ENCODE measurements at regions not wholly inside any gene's neighbourhood (a gene's known extent, or its start where the extent isn't known, plus 50 kb on each side); places are given as distances from the start of the nearest gene placed in this dataset.

DNA sequence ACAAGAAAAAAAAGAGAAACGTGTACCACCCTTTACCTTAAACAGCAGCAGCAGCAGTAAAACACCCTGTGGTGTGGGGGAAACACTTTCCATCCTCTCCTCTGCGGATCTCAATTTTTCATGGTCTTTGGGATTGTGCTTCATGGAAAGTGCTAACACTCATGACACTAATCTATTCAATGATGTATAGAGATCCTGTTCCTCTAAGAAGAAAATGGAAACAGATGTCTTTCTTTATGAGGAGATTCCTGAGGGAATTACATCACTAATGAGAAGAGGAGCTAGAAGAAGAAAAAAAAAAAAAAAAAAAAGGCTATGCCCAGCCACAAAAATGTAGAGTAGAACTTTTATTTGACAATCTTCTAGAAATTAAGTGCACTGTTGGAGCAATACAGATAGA lies 62.9 kb upstream of the NDST3 start:
- Histone ChIP-seq H3K4me3 (replicated peaks; ENCODE audit: insufficient read depth, low read length) (no peak overlapping the region), H3K27me3 (ENCODE audit: insufficient read depth, poor library complexity, severe bottlenecking) (no peaks in the 10 kb centered on the region), H3K27ac (replicated peaks) (no peak overlapping the region)
- TF ChIP-seq, protein P1, sequence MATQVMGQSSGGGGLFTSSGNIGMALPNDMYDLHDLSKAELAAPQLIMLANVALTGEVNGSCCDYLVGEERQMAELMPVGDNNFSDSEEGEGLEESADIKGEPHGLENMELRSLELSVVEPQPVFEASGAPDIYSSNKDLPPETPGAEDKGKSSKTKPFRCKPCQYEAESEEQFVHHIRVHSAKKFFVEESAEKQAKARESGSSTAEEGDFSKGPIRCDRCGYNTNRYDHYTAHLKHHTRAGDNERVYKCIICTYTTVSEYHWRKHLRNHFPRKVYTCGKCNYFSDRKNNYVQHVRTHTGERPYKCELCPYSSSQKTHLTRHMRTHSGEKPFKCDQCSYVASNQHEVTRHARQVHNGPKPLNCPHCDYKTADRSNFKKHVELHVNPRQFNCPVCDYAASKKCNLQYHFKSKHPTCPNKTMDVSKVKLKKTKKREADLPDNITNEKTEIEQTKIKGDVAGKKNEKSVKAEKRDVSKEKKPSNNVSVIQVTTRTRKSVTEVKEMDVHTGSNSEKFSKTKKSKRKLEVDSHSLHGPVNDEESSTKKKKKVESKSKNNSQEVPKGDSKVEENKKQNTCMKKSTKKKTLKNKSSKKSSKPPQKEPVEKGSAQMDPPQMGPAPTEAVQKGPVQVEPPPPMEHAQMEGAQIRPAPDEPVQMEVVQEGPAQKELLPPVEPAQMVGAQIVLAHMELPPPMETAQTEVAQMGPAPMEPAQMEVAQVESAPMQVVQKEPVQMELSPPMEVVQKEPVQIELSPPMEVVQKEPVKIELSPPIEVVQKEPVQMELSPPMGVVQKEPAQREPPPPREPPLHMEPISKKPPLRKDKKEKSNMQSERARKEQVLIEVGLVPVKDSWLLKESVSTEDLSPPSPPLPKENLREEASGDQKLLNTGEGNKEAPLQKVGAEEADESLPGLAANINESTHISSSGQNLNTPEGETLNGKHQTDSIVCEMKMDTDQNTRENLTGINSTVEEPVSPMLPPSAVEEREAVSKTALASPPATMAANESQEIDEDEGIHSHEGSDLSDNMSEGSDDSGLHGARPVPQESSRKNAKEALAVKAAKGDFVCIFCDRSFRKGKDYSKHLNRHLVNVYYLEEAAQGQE (IDR thresholded peaks at IDR 0.05; ENCODE audit: insufficient replicate concordance, low read depth): no peak
- TF ChIP-seq GABPA (IDR thresholded peaks at IDR 0.05; ENCODE audit: low read depth): no peak
- TF ChIP-seq SPI1 (IDR thresholded peaks at IDR 0.05; ENCODE audit: borderline replicate concordance, low read depth): no peak
- TF ChIP-seq POLR2AphosphoS5 (IDR thresholded peaks at IDR 0.05; ENCODE audit: low read depth): no peak
- TF ChIP-seq CTCF (IDR thresholded peaks at IDR 0.05; ENCODE audit: insufficient read depth, low read length): no peak
- DNase-seq (ENCODE audit: low read depth in 1 of 2, low spot score in 1 of 2): no peak

DNA sequence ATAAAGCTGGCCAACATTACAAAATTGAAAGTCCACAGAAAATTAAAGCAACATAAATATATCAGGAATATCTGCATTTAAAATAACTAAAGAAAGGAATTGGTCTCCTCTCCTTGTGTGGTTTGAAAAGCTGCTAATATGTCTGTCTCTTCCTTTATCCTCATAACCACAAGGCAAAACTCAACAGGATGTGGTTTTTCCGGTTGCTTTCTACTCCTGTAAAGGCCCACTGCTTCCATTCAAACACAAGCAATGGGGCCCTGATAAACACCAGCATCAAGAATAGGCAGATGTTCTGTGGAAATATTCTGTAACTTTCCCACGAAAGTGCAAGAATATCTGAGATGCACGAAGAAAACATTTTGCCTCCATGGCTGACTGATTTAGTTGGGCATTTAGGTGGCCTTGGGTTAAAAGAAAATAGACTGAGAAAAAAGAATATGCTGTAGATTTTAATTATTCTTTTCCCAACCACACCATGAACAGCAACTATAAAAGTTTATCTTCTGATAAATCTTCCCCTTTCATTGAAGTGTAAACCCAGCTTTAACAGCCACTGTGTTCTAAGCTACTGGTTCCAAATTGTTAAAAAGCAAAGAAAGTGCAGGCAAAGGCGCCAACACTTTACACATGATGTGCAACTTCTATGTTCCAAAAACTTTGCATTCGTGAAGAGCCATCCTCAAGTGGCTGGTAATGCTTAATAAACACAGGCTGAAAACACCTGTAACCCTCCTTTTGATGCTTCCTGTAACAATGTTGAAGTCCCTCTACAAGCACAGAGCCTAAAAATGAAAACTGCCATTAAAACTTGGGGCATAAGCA lies 50.5 kb upstream of the NDST3 start:
- Histone ChIP-seq H3K27me3 (ENCODE audit: insufficient read depth, poor library complexity, severe bottlenecking) (no peaks in the 10 kb centered on the region), H3K27ac (replicated peaks) (peak overlapping the region; percentile 64), H3K4me3 (replicated peaks; ENCODE audit: insufficient read depth, low read length) (no peak overlapping the region)
- TF ChIP-seq SPI1 (IDR thresholded peaks at IDR 0.05; ENCODE audit: borderline replicate concordance, low read depth): peak; percentile 42; the same call in 1 of the 2 replicates
- TF ChIP-seq GABPA (IDR thresholded peaks at IDR 0.05; ENCODE audit: low read depth): peak; percentile 54; the same call in 1 of the 2 replicates
- TF ChIP-seq CTCF (IDR thresholded peaks at IDR 0.05; ENCODE audit: insufficient read depth, low read length): no peak
- TF ChIP-seq, protein P1 (IDR thresholded peaks at IDR 0.05; ENCODE audit: insufficient replicate concordance, low read depth): no peak
- TF ChIP-seq POLR2AphosphoS5 (IDR thresholded peaks at IDR 0.05; ENCODE audit: low read depth): peak; percentile 70; the same call in 1 of the 2 replicates
- DNase-seq (ENCODE audit: low read depth in 1 of 2, low spot score in 1 of 2): peak; percentile 17 to 83

DNA sequence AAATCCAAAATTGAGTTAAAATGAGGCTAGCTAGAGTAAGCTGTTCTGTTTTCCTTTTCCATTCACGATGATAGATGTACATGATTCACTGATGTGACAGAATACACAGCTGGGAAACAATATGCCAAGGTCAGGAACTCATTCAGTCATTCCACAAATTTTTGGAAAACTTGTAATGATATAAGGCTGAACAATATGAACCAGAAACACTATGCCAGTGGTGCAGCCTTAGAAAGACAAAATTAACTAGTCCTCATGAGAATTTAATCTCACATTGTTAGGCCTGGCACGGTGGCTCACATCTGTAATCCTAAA lies 50.0 kb upstream of the NDST3 start:
- peak overlapping the region; percentile 64 for H3K27ac ChIP-seq (replicated peaks)
- no peak for DNase-seq (ENCODE audit: low read depth in 1 of 2, low spot score in 1 of 2)
- no peak overlapping the region for H3K4me3 ChIP-seq (replicated peaks; ENCODE audit: insufficient read depth, low read length)

More for the DNA sequence above, 50.0 kb upstream of the NDST3 start:
- TF ChIP-seq SPI1 (IDR thresholded peaks at IDR 0.05; ENCODE audit: borderline replicate concordance, low read depth): no peak
- TF ChIP-seq, protein P1 (IDR thresholded peaks at IDR 0.05; ENCODE audit: insufficient replicate concordance, low read depth): no peak
- no peak for TF ChIP-seq CTCF (IDR thresholded peaks at IDR 0.05; ENCODE audit: insufficient read depth, low read length)
- TF ChIP-seq GABPA (IDR thresholded peaks at IDR 0.05; ENCODE audit: low read depth): no peak
- no peak for TF ChIP-seq POLR2AphosphoS5 (IDR thresholded peaks at IDR 0.05; ENCODE audit: low read depth)
- H3K27me3 ChIP-seq (ENCODE audit: insufficient read depth, poor library complexity, severe bottlenecking): no peaks in the 10 kb centered on the region
